HL-60 (cell line): ENCODE measurements at regions not wholly inside any gene's neighbourhood (a gene's known extent, or its start where the extent isn't known, plus 50 kb on each side); places are given as distances from the start of the nearest gene placed in this dataset.

ENCODE experiments used
- DNase-seq, 2 experiments: peaks; one replicate each; pipeline ENCODE4 v3.0.0-alpha.2; 2010 to 2020; ENCODE audit warnings: low read depth in 1 of 2, low spot score in 1 of 2
- H3K27ac ChIP-seq: fragments of 250-450 bp; sonication (Bioruptor Pico); replicated peaks from 2 replicates; pipeline ENCODE4 v1.5.1; 2020; ENCODE audit warnings: mild to moderate bottlenecking, moderate library complexity
- H3K27me3 ChIP-seq: fragments of 250-450 bp; sonication (Bioruptor Pico); 2 replicates; pipeline ENCODE4 v1.5.1; 2021; ENCODE audit warnings: mild to moderate bottlenecking, moderate library complexity; ENCODE audit not compliant: insufficient read depth, poor library complexity, severe bottlenecking
- H3K4me3 ChIP-seq: replicated peaks from 2 replicates; pipeline ENCODE4 v1.5.1; 2011; ENCODE audit warnings: mild to moderate bottlenecking, control low read depth, low read length; ENCODE audit not compliant: insufficient read depth
- GABPA ChIP-seq: IDR thresholded peaks from 2 replicates; pipeline ENCODE4 v1.6.1; 2012; ENCODE audit warnings: low read depth
- POLR2AphosphoS5 ChIP-seq: IDR thresholded peaks from 2 replicates; pipeline ENCODE4 v1.6.1; 2012; ENCODE audit warnings: low read depth
- SPI1 ChIP-seq: IDR thresholded peaks from 2 replicates; pipeline ENCODE4 v1.6.1; 2012; ENCODE audit warnings: low read depth, mild to moderate bottlenecking, borderline replicate concordance
- TF ChIP-seq, protein P1 (sequence below): IDR thresholded peaks from one replicate; pipeline ENCODE4 v1.5.1; 2011; ENCODE audit warnings: low read length, control low read depth, inconsistent platforms; ENCODE audit not compliant: insufficient read depth
- TF ChIP-seq, protein P2 (sequence below): IDR thresholded peaks from 2 replicates; pipeline ENCODE4 v1.6.1; 2012; ENCODE audit warnings: low read depth; ENCODE audit not compliant: insufficient replicate concordance

DNA sequence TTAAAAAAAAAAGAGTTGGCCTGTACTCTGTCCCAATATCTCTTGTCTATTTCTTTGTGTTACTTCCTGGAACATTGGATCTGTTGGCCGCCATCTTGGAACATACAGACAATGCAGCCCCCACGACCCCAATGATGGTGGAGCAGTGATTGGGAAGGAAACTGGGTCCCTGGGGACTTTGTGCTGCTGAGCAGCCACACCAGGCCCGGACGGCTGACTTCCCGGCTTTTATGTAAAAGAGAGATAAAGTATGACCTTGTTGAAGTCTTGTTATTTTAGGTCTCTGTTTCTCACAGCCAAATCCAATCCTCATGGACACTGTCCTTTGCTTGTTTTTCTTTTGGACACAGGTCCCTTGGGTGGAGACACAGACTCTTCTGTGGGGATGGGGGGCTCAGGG lies 204.5 kb downstream of the SALL1 start:
- DNase-seq: no peak
- Histone ChIP-seq H3K27ac (no peak overlapping the region), H3K27me3 (no peaks in the 10 kb centered on the region), H3K4me3 (no peak overlapping the region)
- no peak for TF ChIP-seq SPI1
- no peak for TF ChIP-seq POLR2AphosphoS5
- TF ChIP-seq, protein P1, sequence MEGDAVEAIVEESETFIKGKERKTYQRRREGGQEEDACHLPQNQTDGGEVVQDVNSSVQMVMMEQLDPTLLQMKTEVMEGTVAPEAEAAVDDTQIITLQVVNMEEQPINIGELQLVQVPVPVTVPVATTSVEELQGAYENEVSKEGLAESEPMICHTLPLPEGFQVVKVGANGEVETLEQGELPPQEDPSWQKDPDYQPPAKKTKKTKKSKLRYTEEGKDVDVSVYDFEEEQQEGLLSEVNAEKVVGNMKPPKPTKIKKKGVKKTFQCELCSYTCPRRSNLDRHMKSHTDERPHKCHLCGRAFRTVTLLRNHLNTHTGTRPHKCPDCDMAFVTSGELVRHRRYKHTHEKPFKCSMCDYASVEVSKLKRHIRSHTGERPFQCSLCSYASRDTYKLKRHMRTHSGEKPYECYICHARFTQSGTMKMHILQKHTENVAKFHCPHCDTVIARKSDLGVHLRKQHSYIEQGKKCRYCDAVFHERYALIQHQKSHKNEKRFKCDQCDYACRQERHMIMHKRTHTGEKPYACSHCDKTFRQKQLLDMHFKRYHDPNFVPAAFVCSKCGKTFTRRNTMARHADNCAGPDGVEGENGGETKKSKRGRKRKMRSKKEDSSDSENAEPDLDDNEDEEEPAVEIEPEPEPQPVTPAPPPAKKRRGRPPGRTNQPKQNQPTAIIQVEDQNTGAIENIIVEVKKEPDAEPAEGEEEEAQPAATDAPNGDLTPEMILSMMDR: no peak
- TF ChIP-seq GABPA: no peak
- TF ChIP-seq, protein P2, sequence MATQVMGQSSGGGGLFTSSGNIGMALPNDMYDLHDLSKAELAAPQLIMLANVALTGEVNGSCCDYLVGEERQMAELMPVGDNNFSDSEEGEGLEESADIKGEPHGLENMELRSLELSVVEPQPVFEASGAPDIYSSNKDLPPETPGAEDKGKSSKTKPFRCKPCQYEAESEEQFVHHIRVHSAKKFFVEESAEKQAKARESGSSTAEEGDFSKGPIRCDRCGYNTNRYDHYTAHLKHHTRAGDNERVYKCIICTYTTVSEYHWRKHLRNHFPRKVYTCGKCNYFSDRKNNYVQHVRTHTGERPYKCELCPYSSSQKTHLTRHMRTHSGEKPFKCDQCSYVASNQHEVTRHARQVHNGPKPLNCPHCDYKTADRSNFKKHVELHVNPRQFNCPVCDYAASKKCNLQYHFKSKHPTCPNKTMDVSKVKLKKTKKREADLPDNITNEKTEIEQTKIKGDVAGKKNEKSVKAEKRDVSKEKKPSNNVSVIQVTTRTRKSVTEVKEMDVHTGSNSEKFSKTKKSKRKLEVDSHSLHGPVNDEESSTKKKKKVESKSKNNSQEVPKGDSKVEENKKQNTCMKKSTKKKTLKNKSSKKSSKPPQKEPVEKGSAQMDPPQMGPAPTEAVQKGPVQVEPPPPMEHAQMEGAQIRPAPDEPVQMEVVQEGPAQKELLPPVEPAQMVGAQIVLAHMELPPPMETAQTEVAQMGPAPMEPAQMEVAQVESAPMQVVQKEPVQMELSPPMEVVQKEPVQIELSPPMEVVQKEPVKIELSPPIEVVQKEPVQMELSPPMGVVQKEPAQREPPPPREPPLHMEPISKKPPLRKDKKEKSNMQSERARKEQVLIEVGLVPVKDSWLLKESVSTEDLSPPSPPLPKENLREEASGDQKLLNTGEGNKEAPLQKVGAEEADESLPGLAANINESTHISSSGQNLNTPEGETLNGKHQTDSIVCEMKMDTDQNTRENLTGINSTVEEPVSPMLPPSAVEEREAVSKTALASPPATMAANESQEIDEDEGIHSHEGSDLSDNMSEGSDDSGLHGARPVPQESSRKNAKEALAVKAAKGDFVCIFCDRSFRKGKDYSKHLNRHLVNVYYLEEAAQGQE: no peak

GRCh38 chr16:50946098-50946497 lies 204.2 kb downstream of the CYLD start:
- H3K27me3 ChIP-seq: no peaks in the 10 kb centered on the region
- no peak for DNase-seq
- TF ChIP-seq, protein P1: no peak
- TF ChIP-seq SPI1 (no peak), POLR2AphosphoS5 (no peak), GABPA (no peak)
- TF ChIP-seq, protein P2: no peak
- no peak overlapping the region for H3K27ac ChIP-seq
- no peak overlapping the region for H3K4me3 ChIP-seq

- TF ChIP-seq, protein P2: no peak
- TF ChIP-seq POLR2AphosphoS5: no peak
- DNase-seq: no peak
- Histone ChIP-seq H3K27ac (no peak overlapping the region), H3K27me3 (no peaks in the 10 kb centered on the region), H3K4me3 (no peak overlapping the region)
These were observed 203.3 kb downstream of the CYLD start for GRCh38 chr16:50945171-50945570.

- Histone ChIP-seq H3K4me3 (no peak overlapping the region), H3K27me3 (no peaks in the 10 kb centered on the region), H3K27ac (no peak overlapping the region)
- no peak for DNase-seq
- TF ChIP-seq GABPA: no peak
- TF ChIP-seq POLR2AphosphoS5: no peak
These were observed 202.6 kb downstream of the CYLD start for GRCh38 chr16:50944436-50944835.
